SK-N-SH treated with all-trans-retinoic acid at 6 μM for 48 hours (cell line): ENCODE measurements at regions not wholly inside any gene's neighbourhood (a gene's known extent, or its start where the extent isn't known, plus 50 kb on each side); places are given as distances from the start of the nearest gene placed in this dataset.
A peak's percentile ranks its signal among the peaks of the same experiment; 100 is the strongest.

ENCODE experiments used
- ATAC-seq: fragments of 200-7000 bp; cut with Tn5 transposase; 3 replicates; pipeline ENCODE4 v1.9.1; 2020; ENCODE audit warnings: mild to moderate bottlenecking, moderate library complexity
- ARNTL ChIP-seq: fragments of 450-650 bp; formaldehyde crosslinking; IDR thresholded peaks from 2 replicates; pipeline ENCODE4 v1.5.0; 2020; ENCODE audit warnings: low read depth, mild to moderate bottlenecking, moderate library complexity, borderline replicate concordance
- BACH2 ChIP-seq: fragments of 250-450 bp; sonication (Bioruptor Pico); IDR thresholded peaks from 2 replicates; pipeline ENCODE4 v1.9.0; 2021; ENCODE audit warnings: mild to moderate bottlenecking, borderline replicate concordance
- CREB5 ChIP-seq: fragments of 250-450 bp; sonication (Bioruptor Pico); IDR thresholded peaks from 2 replicates; pipeline ENCODE4 v1.5.1; 2020; ENCODE audit warnings: low read depth, mild to moderate bottlenecking, moderate library complexity
- CSDC2 ChIP-seq: fragments of 250-450 bp; sonication (Bioruptor Pico); IDR thresholded peaks from 2 replicates; pipeline ENCODE4 v1.5.0; 2020; ENCODE audit warnings: mild to moderate bottlenecking, moderate library complexity
- CSRNP3 ChIP-seq: fragments of 250-450 bp; sonication (Bioruptor Pico); IDR thresholded peaks from 2 replicates; pipeline ENCODE4 v1.5.1; 2021; ENCODE audit warnings: mild to moderate bottlenecking, moderate library complexity
- ESRRG ChIP-seq: fragments of 250-450 bp; sonication (Bioruptor Pico); IDR thresholded peaks from 2 replicates; pipeline ENCODE4 v1.6.1; 2021; ENCODE audit warnings: mild to moderate bottlenecking
- ISL1 ChIP-seq: fragments of 250-450 bp; sonication (Bioruptor Pico); IDR thresholded peaks from 2 replicates; pipeline ENCODE4 v2.1.2; 2022; ENCODE audit warnings: mild to moderate bottlenecking, moderate library complexity
- OSR1 ChIP-seq: fragments of 250-450 bp; sonication (Bioruptor Pico); IDR thresholded peaks from 2 replicates; pipeline ENCODE4 v1.8.0; 2022; ENCODE audit warnings: moderate library complexity, mild to moderate bottlenecking, inconsistent platforms
- PATZ1 ChIP-seq: fragments of 250-450 bp; sonication (Bioruptor Pico); IDR thresholded peaks from 2 replicates; pipeline ENCODE4 v1.8.0; 2020; ENCODE audit warnings: mild to moderate bottlenecking, moderate library complexity, borderline replicate concordance
- PPARA ChIP-seq: fragments of 250-450 bp; sonication (Bioruptor Pico); IDR thresholded peaks from 2 replicates; pipeline ENCODE4 v1.5.0; 2020; ENCODE audit warnings: mild to moderate bottlenecking, borderline replicate concordance
- RARB ChIP-seq: fragments of 250-450 bp; sonication (Bioruptor Pico); IDR thresholded peaks from 2 replicates; pipeline ENCODE4 v1.8.0; 2021; ENCODE audit warnings: mild to moderate bottlenecking, moderate library complexity
- TCF4 ChIP-seq: fragments of 250-450 bp; sonication (Bioruptor Pico); IDR thresholded peaks from 2 replicates; pipeline ENCODE4 v1.8.0; 2021; ENCODE audit warnings: mild to moderate bottlenecking, moderate library complexity, borderline replicate concordance
- TOX ChIP-seq: fragments of 250-450 bp; sonication (Bioruptor Pico); IDR thresholded peaks from 2 replicates; pipeline ENCODE4 v1.8.0; 2021; ENCODE audit warnings: mild to moderate bottlenecking, moderate library complexity, borderline replicate concordance
- TSHZ2 ChIP-seq: fragments of 250-450 bp; sonication (Bioruptor Pico); IDR thresholded peaks from 2 replicates; pipeline ENCODE4 v1.5.0; 2020; ENCODE audit warnings: mild to moderate bottlenecking, moderate library complexity
- ZC3H10 ChIP-seq: fragments of 250-450 bp; sonication (Bioruptor Pico); IDR thresholded peaks from 2 replicates; pipeline ENCODE4 v1.5.1; 2021; ENCODE audit warnings: mild to moderate bottlenecking, moderate library complexity
- ZFP3 ChIP-seq: fragments of 250-450 bp; sonication (Bioruptor Pico); IDR thresholded peaks from 2 replicates; pipeline ENCODE4 v1.5.0; 2020; ENCODE audit warnings: mild to moderate bottlenecking, moderate library complexity
- ZFP30 ChIP-seq: fragments of 450-650 bp; formaldehyde crosslinking; IDR thresholded peaks from 2 replicates; pipeline ENCODE4 v1.5.0; 2022; ENCODE audit warnings: mild to moderate bottlenecking, moderate library complexity
- ZNF565 ChIP-seq: fragments of 450-650 bp; formaldehyde crosslinking; conservative IDR thresholded peaks from 2 replicates; pipeline ENCODE4 v1.5.0; 2020; ENCODE audit warnings: low read depth, mild to moderate bottlenecking, moderate library complexity
- ZNF70 ChIP-seq: fragments of 450-650 bp; formaldehyde crosslinking; IDR thresholded peaks from 2 replicates; pipeline ENCODE4 v1.5.0; 2020; ENCODE audit warnings: mild to moderate bottlenecking, moderate library complexity

- TF ChIP-seq PATZ1 (CRISPR knock-in tag) (no peak), ZFP3 (CRISPR knock-in tag) (no peak), BACH2 (CRISPR knock-in tag) (no peak)
- TF ChIP-seq, all 23 proteins: peak for 0
Measured at GRCh38 chr1:242703467-242703866, 179.0 kb upstream of the PLD5 start (continued).

GRCh38 chr1:242692988-242693387, 168.5 kb upstream of the PLD5 start:
- no peak for ATAC-seq
- peak; percentile 66 for TF ChIP-seq ISL1 (CRISPR knock-in tag)
- TF ChIP-seq ZC3H10 (CRISPR knock-in tag) = no peak
- TF ChIP-seq, all 23 proteins: peak for 1

- ATAC-seq = no peak
- TF ChIP-seq PATZ1 (CRISPR knock-in tag) (no peak), OSR1 (CRISPR knock-in tag) (no peak), ESRRG (CRISPR knock-in tag) (no peak), CSRNP3 (CRISPR knock-in tag) (no peak), CSDC2 (CRISPR knock-in tag) (no peak), TOX (CRISPR knock-in tag) (no peak), TCF4 (CRISPR knock-in tag) (no peak), BACH2 (CRISPR knock-in tag) (no peak), ARNTL (no peak), ZNF70 (no peak), CREB5 (CRISPR knock-in tag) (no peak), ZFP3 (CRISPR knock-in tag) (no peak), RARB (CRISPR knock-in tag) (no peak), ZFP30 (CRISPR knock-in tag) (no peak), ISL1 (CRISPR knock-in tag) (no peak), PPARA (CRISPR knock-in tag) (no peak), TSHZ2 (CRISPR knock-in tag) (no peak)
Measured at GRCh38 chr1:242691610-242691945, 167.1 kb upstream of the PLD5 start.

- no peak for ATAC-seq
- TF ChIP-seq CREB5 (CRISPR knock-in tag) (no peak), ZNF565 (CRISPR knock-in tag) (no peak), PATZ1 (CRISPR knock-in tag) (no peak), CSRNP3 (CRISPR knock-in tag) (no peak)
Measured at GRCh38 chr1:242690849-242691609, 166.5 kb upstream of the PLD5 start.
